ENCODE measurements at regions not wholly inside any gene's neighbourhood (a gene's known extent, or its start where the extent isn't known, plus 50 kb on each side); places are given as distances from the start of the nearest gene placed in this dataset.

GRCh38 chr14:30063746-30064145 is 136.1 kb upstream of the PRKD1 start:
- TF ChIP-seq EZH2 (IDR thresholded peaks at IDR 0.05; ENCODE audit: low read length, missing control alignments) (no peak), CTCF (conservative IDR thresholded peaks at IDR 0.05 in 1 of 2, IDR thresholded peaks at IDR 0.05 in 1 of 2; ENCODE audit: low read depth in 1 of 2, low read length in 2 of 2) (no peak)
